ENCODE measurements at regions not wholly inside any gene's neighbourhood (a gene's known extent, or its start where the extent isn't known, plus 50 kb on each side); places are given as distances from the start of the nearest gene placed in this dataset.

DNA sequence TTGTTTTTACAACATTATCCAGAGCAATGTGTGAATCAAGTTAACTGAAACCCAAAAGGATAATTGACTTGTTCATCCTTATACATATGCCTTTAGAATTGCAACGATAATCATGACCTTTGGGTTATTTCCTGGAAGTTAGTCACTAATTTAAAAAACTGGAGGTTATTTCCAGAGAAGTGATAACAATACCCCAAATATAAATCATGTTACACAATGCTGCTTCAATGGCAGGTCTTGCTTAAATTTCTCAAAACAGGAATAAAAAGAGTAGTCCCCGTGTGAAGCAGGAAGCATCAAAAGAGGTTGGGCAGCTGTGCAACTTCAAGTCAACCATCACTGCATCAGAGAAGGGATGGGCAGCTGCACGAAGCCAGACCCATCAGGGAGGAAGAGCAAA lies 134.4 kb downstream of the EFNB2 start:
- no peak for TF ChIP-seq POLR2A (IDR thresholded peaks at IDR 0.05)
- TF ChIP-seq, protein P1, sequence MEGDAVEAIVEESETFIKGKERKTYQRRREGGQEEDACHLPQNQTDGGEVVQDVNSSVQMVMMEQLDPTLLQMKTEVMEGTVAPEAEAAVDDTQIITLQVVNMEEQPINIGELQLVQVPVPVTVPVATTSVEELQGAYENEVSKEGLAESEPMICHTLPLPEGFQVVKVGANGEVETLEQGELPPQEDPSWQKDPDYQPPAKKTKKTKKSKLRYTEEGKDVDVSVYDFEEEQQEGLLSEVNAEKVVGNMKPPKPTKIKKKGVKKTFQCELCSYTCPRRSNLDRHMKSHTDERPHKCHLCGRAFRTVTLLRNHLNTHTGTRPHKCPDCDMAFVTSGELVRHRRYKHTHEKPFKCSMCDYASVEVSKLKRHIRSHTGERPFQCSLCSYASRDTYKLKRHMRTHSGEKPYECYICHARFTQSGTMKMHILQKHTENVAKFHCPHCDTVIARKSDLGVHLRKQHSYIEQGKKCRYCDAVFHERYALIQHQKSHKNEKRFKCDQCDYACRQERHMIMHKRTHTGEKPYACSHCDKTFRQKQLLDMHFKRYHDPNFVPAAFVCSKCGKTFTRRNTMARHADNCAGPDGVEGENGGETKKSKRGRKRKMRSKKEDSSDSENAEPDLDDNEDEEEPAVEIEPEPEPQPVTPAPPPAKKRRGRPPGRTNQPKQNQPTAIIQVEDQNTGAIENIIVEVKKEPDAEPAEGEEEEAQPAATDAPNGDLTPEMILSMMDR (IDR thresholded peaks at IDR 0.05) = no peak

Measured in thyroid gland (tissue), 4 donors.